ENCODE measurements at regions not wholly inside any gene's neighbourhood (a gene's known extent, or its start where the extent isn't known, plus 50 kb on each side); places are given as distances from the start of the nearest gene placed in this dataset.
"Not testable (repeated sequence)": the region's sequence is repeated elsewhere in the genome, so short reads cannot be mapped to it uniquely, and the experiment has no call there.

DNA sequence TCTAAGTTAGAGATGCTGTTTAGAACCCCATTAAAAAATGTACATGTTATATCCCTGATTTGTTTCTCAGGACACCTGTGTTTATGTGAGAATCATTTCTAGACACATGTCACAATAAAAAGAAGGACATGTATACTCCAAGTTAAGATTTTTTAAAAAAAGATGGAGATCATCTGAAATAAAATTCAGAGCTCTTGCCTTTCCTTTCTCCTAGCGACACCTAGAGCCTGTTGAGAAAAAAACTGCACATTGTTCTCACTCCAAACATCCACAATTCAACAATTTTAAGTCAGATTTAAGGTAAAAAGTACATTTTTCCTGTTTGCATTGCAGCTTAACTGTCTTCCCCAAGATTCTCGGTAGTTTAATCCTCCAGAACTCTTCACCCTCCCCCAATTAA, 171.8 kb downstream of the ATP6V0E2 start:
- H3K4me1 ChIP-seq (ENCODE audit: insufficient read depth, low read length); H3K9me3 ChIP-seq (ENCODE audit: low read length); H3K4me3 ChIP-seq (ENCODE audit: low read length); H2AFZ ChIP-seq (ENCODE audit: low read depth, low read length); H3K36me3 ChIP-seq (ENCODE audit: insufficient read depth, low read length): not testable (repeated sequence)
- peaks cover 11% of the 10 kb centered on the region for H3K27me3 ChIP-seq (ENCODE audit: insufficient read depth, low read length)

DNA sequence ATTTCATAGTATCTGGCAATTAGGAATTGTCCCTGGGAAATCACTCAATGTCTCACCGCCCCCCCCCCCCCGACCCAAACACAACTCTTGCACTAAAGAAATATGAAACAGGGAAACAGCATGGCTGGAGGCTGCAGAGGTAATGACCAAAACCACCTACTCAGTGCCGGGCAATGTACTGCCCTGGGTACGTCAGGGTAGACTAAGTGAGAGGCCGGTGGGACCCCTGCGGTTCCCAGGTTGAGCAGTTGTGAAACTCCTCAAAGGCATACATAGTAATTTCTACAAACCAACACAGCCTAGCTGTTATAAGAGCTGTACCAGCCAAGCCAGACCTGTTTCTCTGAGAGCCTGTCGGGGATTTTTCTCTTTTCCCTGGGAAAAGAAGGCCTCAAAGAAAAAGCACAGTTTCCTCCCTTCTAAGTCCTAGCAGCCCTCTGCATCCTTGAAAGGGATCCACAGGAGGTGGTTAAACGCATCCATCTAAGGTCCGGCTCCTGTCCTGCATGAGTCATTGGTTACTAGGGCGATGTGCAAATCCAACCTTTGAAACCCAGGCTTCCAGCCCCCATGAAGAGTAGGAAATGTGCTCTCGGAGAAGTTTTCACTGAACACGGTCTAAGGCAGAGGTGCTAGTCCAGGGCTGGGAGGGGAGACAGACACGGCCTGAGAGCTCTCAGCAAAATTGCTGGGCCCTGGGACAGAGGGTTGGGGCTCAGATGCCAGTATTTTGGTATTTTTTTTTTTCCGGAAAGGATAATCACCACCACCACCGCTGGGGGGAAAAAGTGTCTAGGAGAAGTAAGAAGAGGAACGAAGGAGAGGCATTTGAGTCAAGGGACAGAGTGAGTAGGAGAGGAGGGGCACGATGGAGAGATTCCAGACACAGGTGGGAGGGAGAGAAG, 172.8 kb downstream of the ATP6V0E2 start:
- H2AFZ ChIP-seq (ENCODE audit: low read depth, low read length); H3K4me1 ChIP-seq (ENCODE audit: insufficient read depth, low read length); H3K4me3 ChIP-seq (ENCODE audit: low read length); H3K36me3 ChIP-seq (ENCODE audit: insufficient read depth, low read length); H3K9me3 ChIP-seq (ENCODE audit: low read length): not testable (repeated sequence)
- H3K27me3 ChIP-seq (ENCODE audit: insufficient read depth, low read length): peaks cover 11% of the 10 kb centered on the region

DNA sequence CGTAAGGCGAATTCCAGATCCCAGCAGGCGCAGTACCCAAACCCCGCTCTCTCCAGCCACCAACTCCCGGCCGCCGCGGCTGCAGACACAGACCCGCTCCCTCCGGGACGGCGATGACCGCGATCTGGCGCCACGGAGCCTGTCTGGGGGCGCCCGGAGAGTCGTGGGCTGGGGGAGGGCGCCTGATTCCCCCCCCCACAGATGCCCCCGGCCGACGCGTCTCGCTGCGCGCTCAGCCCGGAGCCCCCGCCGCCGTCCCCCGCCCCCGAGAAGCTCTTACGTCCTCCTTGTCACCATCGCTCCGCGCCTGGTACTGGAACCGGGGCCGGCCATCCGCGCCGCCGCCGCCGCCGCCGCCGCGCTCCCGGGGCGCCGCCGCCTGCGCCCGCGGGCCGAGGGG, 173.6 kb downstream of the ATP6V0E2 start:
- not testable (repeated sequence) for H3K36me3 ChIP-seq (ENCODE audit: insufficient read depth, low read length); H3K4me1 ChIP-seq (ENCODE audit: insufficient read depth, low read length); H3K9me3 ChIP-seq (ENCODE audit: low read length); H2AFZ ChIP-seq (ENCODE audit: low read depth, low read length)
- peak overlapping the region; percentile 20 for H3K4me3 ChIP-seq (ENCODE audit: low read length)
- H3K27me3 ChIP-seq (ENCODE audit: insufficient read depth, low read length): peaks cover 11% of the 10 kb centered on the region

DNA sequence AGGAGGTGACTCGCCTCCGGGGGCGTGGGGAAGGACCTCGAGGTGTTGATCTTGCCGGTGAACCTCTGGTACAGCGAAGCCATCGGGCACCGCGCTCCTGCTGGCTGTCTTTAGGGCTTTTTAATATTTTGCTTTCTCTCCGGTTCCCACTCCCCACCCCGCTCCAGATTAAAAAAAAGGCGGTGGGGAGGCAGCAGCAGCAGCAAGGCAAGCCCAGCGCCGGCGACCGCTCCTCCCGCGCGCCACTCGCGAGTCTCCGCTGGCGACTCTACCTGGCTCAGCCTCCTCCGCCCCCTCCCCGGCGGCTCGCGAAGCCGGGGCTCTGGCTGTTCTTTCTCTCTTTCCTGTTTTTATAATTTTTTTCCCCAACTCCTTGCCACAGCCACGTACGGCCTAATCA, 174.0 kb downstream of the ATP6V0E2 start:
- H3K27me3 ChIP-seq (ENCODE audit: insufficient read depth, low read length): peaks cover 11% of the 10 kb centered on the region
- not testable (repeated sequence) for H3K36me3 ChIP-seq (ENCODE audit: insufficient read depth, low read length); H2AFZ ChIP-seq (ENCODE audit: low read depth, low read length); H3K4me3 ChIP-seq (ENCODE audit: low read length); H3K9me3 ChIP-seq (ENCODE audit: low read length); H3K4me1 ChIP-seq (ENCODE audit: insufficient read depth, low read length)

DNA sequence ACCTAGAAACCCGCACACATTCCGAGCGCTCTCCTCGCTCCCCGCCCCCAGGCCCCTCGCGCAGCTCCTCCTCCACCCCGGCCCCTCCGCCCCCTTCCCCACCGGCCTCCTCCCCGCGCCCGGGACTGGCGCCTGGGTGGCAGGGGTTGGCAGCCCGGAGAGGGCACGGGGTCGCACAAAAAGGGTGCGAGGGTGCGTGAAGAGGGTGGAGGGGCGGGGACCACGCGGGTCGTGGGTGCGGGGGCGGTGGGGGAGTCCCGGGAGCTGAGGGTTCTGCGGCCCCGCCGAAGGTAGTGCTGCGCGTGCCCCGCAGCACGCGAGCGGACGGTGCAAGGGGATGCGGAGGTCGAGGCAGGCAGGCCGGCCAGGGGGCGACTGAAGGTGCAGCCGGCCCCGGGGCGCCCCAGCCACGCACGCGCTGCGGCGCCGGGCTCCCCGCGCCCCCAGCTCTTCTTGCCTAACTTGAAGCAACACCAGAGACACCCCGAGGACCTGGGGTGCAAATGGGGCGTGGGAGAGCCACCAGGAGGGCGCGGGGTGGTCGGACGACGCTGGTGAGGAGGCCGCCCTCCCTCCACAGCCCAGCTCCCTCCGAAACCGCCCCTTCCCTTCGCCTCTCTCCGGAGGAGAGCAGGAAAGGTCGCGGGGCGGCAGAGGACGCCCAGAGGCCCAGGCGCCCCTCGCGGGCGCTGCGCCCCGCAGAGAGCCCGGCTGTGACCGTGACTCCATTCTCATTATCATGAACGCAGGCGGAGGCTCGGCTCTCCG, 174.7 kb downstream of the ATP6V0E2 start:
- not testable (repeated sequence) for H3K36me3 ChIP-seq (ENCODE audit: insufficient read depth, low read length); H3K4me1 ChIP-seq (ENCODE audit: insufficient read depth, low read length); H2AFZ ChIP-seq (ENCODE audit: low read depth, low read length); H3K9me3 ChIP-seq (ENCODE audit: low read length)
- Histone ChIP-seq H3K27me3 (ENCODE audit: insufficient read depth, low read length) (peaks cover 11% of the 10 kb centered on the region), H3K4me3 (ENCODE audit: low read length) (peak overlapping the region; percentile 42)

DNA sequence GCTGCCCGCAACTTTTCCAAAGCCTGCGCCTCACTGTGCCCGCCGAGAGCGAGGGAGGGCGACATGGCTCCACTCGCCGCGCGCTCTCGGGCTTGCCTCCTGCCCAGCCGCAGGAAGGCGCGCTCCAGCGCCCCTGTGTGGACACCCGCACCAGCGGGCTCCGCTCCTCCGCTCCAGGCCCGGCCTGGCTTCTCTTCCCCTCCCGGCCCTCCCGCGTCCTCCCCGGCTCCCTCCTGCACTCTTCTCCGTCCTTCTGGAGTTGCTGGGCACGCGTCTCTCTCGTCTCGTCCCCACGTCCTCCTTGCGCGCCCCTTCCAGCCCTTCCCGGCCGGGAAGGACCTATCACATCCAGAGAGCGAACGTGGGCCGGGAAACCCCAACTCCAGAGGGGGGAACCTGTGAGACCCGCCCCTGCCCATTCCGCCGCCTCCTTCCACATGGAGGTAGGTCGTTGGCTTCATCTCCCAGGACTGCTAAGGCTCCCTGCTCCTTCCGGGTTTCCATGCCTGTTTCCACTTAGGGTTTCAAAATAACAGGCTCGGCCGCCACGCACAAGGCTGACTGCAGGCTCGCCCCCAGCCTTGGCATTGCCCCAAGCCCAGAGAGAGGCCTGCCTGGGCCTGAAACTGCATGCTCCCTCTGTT, 175.4 kb downstream of the ATP6V0E2 start:
- Histone ChIP-seq H3K27me3 (ENCODE audit: insufficient read depth, low read length) (peaks cover 11% of the 10 kb centered on the region), H3K4me3 (ENCODE audit: low read length) (peak overlapping the region; percentile 42)
- not testable (repeated sequence) for H2AFZ ChIP-seq (ENCODE audit: low read depth, low read length); H3K9me3 ChIP-seq (ENCODE audit: low read length); H3K4me1 ChIP-seq (ENCODE audit: insufficient read depth, low read length); H3K36me3 ChIP-seq (ENCODE audit: insufficient read depth, low read length)

DNA sequence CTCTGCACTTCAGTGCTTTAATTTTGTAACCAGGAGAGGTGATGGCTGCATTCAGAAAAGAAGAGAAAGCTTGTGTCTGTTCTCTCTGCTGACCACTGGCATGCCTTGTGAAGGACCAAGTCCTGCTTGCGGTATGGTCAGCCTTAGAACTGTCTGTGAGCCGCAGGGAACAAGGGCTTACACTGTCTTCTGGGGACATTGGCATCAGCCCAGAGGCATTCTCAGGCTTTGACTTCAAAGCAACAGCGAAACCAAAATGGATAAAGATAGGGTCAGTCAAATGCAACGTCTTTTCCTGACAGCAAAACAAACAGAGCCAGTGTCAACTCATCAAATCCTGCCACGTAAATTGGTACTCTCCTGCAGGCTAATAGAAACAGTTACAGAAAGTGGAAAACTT, 179.6 kb downstream of the ATP6V0E2 start:
- H3K4me3 ChIP-seq (ENCODE audit: low read length): not testable (repeated sequence)

DNA sequence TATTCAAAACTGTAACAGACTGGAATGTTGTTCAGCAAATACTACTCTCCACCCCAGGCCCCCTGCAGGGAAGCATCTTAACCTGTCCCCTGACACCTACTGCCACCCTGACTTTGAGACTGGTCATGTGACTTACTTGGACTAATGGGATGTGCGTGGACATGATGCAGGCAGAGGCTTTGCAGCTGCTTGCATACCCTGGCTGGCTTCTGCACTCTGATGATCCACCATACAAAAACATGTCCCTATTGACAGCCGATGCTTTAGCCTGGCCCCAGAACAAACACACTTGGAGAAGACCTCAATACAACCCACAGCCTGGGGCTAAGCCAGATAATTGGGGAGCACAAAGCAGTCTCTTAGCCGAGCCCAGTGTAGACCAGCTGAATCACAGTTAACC, 180.5 kb downstream of the ATP6V0E2 start:
- H2AFZ ChIP-seq (ENCODE audit: low read depth, low read length); H3K4me3 ChIP-seq (ENCODE audit: low read length); H3K36me3 ChIP-seq (ENCODE audit: insufficient read depth, low read length); H3K4me1 ChIP-seq (ENCODE audit: insufficient read depth, low read length); H3K27me3 ChIP-seq (ENCODE audit: insufficient read depth, low read length); H3K9me3 ChIP-seq (ENCODE audit: low read length): not testable (repeated sequence)

More for the DNA sequence above, 179.6 kb downstream of the ATP6V0E2 start:
- H2AFZ ChIP-seq (ENCODE audit: low read depth, low read length); H3K27me3 ChIP-seq (ENCODE audit: insufficient read depth, low read length); H3K9me3 ChIP-seq (ENCODE audit: low read length); H3K4me1 ChIP-seq (ENCODE audit: insufficient read depth, low read length); H3K36me3 ChIP-seq (ENCODE audit: insufficient read depth, low read length): not testable (repeated sequence)

DNA sequence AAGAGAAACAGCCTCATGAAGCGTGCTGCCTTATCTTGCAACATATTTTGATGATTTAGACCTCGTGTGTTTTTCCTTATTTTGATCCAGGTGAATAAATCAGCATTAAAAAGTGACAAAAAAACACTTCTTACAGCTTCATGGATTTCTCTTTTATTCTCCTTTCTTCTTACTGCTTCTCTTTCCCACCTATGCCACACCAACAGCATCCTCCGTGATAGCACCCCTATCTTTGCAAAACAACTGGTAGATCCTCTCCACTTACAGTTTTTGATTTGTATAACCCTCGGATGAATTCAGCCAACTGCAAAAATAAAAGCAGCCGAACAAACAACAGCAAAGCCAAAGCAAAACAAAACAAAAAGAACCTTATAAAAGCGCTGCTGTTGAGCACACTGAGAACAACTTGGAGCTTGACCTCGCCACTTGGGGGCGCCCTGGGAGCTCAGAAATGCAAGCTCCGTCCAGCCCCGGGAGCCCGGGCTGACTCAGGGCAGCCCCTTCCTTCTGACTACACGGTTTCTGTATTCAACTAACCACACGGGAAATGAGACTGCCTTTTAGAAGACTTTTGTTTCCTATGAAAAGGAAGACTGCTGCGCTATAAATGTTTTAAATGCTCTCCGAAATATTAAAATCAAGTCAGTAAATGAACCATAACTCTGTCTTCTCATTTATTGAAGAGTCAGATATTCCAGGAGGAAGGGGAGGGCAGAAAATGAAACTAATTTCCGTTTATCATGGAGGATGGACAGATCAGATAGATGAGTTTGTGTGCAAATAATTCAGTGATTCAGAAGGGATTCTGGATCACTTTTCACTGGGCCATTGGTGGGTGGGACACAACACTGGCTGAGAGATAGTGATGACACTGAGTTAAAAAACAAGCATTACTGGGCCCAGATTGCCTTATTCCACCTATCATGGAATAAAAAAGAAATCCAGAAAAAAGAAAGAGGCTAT, 186.8 kb downstream of the ATP6V0E2 start:
- H3K27me3 ChIP-seq (ENCODE audit: insufficient read depth, low read length); H3K4me3 ChIP-seq (ENCODE audit: low read length); H3K9me3 ChIP-seq (ENCODE audit: low read length); H2AFZ ChIP-seq (ENCODE audit: low read depth, low read length); H3K4me1 ChIP-seq (ENCODE audit: insufficient read depth, low read length); H3K36me3 ChIP-seq (ENCODE audit: insufficient read depth, low read length): not testable (repeated sequence)

DNA sequence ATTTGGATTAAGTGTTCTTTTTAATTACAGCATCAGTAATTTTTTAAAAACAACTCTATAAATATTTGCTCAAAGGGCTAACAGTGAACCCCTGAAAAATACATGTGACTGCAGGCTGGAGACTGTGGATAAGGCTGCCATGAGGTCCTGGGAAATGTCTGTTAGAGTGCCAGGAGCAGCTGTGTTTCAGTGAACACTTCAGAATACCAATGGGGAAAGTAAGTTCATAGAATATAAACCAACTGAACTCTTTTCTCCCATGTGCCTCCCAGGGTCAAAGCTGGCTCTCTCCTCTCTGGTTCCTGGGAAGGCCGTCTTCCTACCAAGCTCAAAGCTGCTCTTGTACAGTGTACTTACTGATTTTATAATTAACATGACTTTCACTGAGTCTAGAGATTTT, 189.4 kb downstream of the ATP6V0E2 start:
- H3K27me3 ChIP-seq (ENCODE audit: insufficient read depth, low read length); H3K4me1 ChIP-seq (ENCODE audit: insufficient read depth, low read length); H3K9me3 ChIP-seq (ENCODE audit: low read length); H3K4me3 ChIP-seq (ENCODE audit: low read length); H3K36me3 ChIP-seq (ENCODE audit: insufficient read depth, low read length); H2AFZ ChIP-seq (ENCODE audit: low read depth, low read length): not testable (repeated sequence)

DNA sequence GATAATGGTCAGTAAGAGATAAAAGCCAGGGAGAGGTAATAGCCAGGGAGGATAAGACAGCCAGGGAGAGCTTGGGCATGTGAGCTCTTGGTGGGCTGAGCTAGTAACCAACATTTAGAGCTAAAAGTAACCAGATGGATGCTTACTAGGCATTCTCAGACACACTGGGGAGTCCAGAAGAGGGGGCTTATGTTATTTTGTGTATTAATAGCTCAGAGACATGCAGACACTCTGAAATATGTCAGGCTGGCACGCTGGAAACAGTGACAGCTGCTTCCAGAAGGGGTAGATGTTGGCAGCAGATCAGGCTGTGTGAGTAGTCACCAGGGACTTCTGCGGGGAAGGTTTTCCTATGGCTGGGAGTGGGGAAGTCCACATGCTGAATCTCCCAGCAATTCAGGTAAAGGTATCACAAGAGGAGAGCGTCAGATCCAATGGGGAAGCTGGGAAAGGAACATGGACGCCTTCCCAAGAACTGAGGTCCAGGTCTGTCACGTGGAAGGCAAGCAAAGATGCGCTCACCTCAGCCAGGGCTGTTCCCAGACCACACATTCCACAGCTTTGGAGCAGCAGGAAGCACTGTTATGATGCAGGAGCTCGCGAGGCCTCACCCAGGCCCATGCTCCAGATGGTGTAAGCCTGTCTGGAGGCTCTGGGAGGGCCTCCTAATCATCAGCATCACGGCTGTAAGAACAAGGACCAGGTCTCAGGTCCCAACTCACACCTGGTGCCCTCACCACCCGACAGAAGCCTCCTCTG, 196.0 kb downstream of the ATP6V0E2 start:
- not testable (repeated sequence) for H3K27me3 ChIP-seq (ENCODE audit: insufficient read depth, low read length); H3K36me3 ChIP-seq (ENCODE audit: insufficient read depth, low read length); H3K4me1 ChIP-seq (ENCODE audit: insufficient read depth, low read length); H3K4me3 ChIP-seq (ENCODE audit: low read length); H3K9me3 ChIP-seq (ENCODE audit: low read length); H2AFZ ChIP-seq (ENCODE audit: low read depth, low read length)

DNA sequence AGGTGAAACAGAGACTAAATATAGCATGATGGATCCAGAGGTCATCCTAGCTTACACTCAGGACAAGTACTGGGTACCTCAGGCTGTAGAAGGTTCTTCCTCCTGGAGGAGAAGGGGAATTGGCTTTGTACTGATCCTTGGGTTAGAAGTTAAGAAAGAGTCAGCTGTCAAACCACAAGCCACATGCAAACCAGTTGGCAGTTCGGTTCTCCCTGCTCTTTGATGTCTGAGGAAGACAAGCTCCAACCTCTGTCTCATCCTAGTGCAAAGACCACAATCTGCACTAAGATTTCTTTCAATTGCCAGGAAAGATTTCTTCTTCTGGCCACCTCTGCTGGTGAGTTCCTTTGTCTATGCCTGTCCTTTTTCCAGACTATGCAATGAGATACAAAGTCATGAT, 203.8 kb downstream of the ATP6V0E2 start:
- not testable (repeated sequence) for H2AFZ ChIP-seq (ENCODE audit: low read depth, low read length); H3K9me3 ChIP-seq (ENCODE audit: low read length); H3K4me1 ChIP-seq (ENCODE audit: insufficient read depth, low read length); H3K36me3 ChIP-seq (ENCODE audit: insufficient read depth, low read length); H3K27me3 ChIP-seq (ENCODE audit: insufficient read depth, low read length); H3K4me3 ChIP-seq (ENCODE audit: low read length)

All from neuron (in vitro differentiated cells).